K562 (cell line): ENCODE measurements at regions not wholly inside any gene's neighbourhood (a gene's known extent, or its start where the extent isn't known, plus 50 kb on each side); places are given as distances from the start of the nearest gene placed in this dataset.

Experiments
- ATAC-seq: fragments of 200-7000 bp; cut with Tn5 transposase; 3 replicates; pipeline ENCODE4 v1.9.1; 2020; ENCODE audit warnings: moderate library complexity
- BruUV-seq: library from RNA; stranded (reverse); fragments of 400-500 nt; replicated peaks from 2 replicates; lab custom pipeline; 2021; lab: Mats Ljungman, UMichigan
- CTCF ChIA-PET: fragments of 300-600 bp; formaldehyde crosslinking; extraction: SDS; loops from one replicate; lab custom pipeline; 2021; ENCODE audit warnings: low intra/inter-chr PET ratio; lab: Yijun Ruan, JAX
- POLR2A ChIA-PET: fragments of 300-600, 350-650 bp; sonication (Branson Sonifier 250); formaldehyde crosslinking; extraction: SDS; loops from one replicate; lab custom pipeline; 2021; ENCODE audit warnings: antibody characterized with exemption, inconsistent platforms; lab: Yijun Ruan, JAX
- DNase-seq, 4 experiments: peaks; one replicate each; pipeline versions ENCODE4 v3.0.0 to v3.0.0-alpha.2; 2011 to 2018; ENCODE audit warnings: low spot score in 3 of 4, mixed read lengths in 3 of 4; ENCODE audit errors: extremely low read depth in 1 of 4
- FAIRE-seq: peaks from 2 replicates; lab custom pipeline; 2011; peaks lifted over from hg19 to GRCh38; lab: Jason Lieb, UNC
- H2AFZ ChIP-seq: 2 replicates; pipeline ENCODE4 v1.6.0; 2011; ENCODE audit warnings: low read depth, low read length, control low read depth, inconsistent platforms
- H3K27ac ChIP-seq: fragments of 200-600 bp; 3 replicates; pipeline ENCODE4 v1.8.0; 2011; ENCODE audit warnings: low read depth, mild to moderate bottlenecking, control low read depth, inconsistent platforms, low read length, moderate library complexity, mixed read lengths; ENCODE audit errors: extremely low read depth
- H3K27me3 ChIP-seq, 2 experiments: fragments of 300-600 bp in 1 of 2; 2 replicates in 1 of 2; 3 replicates in 1 of 2; pipeline versions ENCODE4 v1.6.0 to v1.8.0; 2011; ENCODE audit warnings: inconsistent platforms in 2 of 2, low read length in 2 of 2, mild to moderate bottlenecking in 1 of 2, mixed read lengths in 1 of 2, moderate library complexity in 1 of 2; ENCODE audit not compliant: control insufficient read depth in 2 of 2, insufficient read depth in 2 of 2
- H3K36me3 ChIP-seq: fragments of 300-600 bp; 3 replicates; pipeline ENCODE4 v1.8.0; 2011; ENCODE audit warnings: mild to moderate bottlenecking, low read length, inconsistent platforms; ENCODE audit not compliant: control insufficient read depth, insufficient read depth
- H3K4me1 ChIP-seq, 2 experiments: fragments of 200-600 bp in 1 of 2; replicated peaks in 1 of 2; 2 replicates in 1 of 2; 3 replicates in 1 of 2; pipeline versions ENCODE4 v1.5.1 to v1.8.0; 2011; ENCODE audit warnings: inconsistent platforms in 2 of 2, low read length in 2 of 2, mild to moderate bottlenecking in 1 of 2, mixed read lengths in 1 of 2, moderate library complexity in 1 of 2; ENCODE audit not compliant: control insufficient read depth in 2 of 2, insufficient read depth in 2 of 2
- H3K4me2 ChIP-seq: 2 replicates; pipeline ENCODE4 v1.6.1; 2011; ENCODE audit warnings: low read length, control low read depth, inconsistent platforms, mixed read lengths; ENCODE audit not compliant: insufficient read depth
- H3K4me3 ChIP-seq: fragments of 200-600 bp; sonication (generic), shearing (Covaris generic); 2 replicates; pipeline ENCODE4 v1.5.1; 2016; ENCODE audit warnings: control low read depth, inconsistent platforms
- H3K79me2 ChIP-seq: fragments of 200-600 bp; 3 replicates; pipeline ENCODE4 v1.8.0; 2011; ENCODE audit warnings: low read length, inconsistent platforms; ENCODE audit not compliant: control insufficient read depth, insufficient read depth
- H3K9ac ChIP-seq, 2 experiments: 2 replicates each; pipeline versions ENCODE4 v1.6.0 to v1.6.1; 2011; ENCODE audit warnings: low read depth in 2 of 2, low read length in 2 of 2, control low read depth in 1 of 2, inconsistent platforms in 1 of 2, mild to moderate bottlenecking in 1 of 2, mixed read lengths in 1 of 2; ENCODE audit not compliant: insufficient read depth in 1 of 2
- H3K9me1 ChIP-seq: one replicate; pipeline ENCODE4 v1.6.0; 2011; ENCODE audit warnings: inconsistent platforms, mild to moderate bottlenecking, low read length, moderate library complexity; ENCODE audit not compliant: control insufficient read depth, insufficient read depth
- H3K9me3 ChIP-seq: replicated peaks from 2 replicates; pipeline ENCODE4 v1.5.1; 2011; ENCODE audit warnings: low read depth, low read length, inconsistent platforms; ENCODE audit not compliant: control insufficient read depth, insufficient read depth
- H4K20me1 ChIP-seq: replicated peaks from 2 replicates; pipeline ENCODE4 v1.6.1; 2011; ENCODE audit warnings: low read length, inconsistent platforms, mixed read lengths; ENCODE audit not compliant: control insufficient read depth, insufficient read depth
- CC2D1A ChIP-seq: fragments of 450-650 bp; IDR thresholded peaks from 2 replicates; pipeline ENCODE4 v1.6.1; 2017; ENCODE audit warnings: mild to moderate bottlenecking
- FOS ChIP-seq: IDR thresholded peaks from 3 replicates; pipeline ENCODE4 v1.6.1; 2011; ENCODE audit not compliant: insufficient read length; ENCODE audit errors: extremely low read depth
- MAFF ChIP-seq: IDR thresholded peaks from 2 replicates; pipeline ENCODE4 v1.6.1; 2012; ENCODE audit warnings: low read length, improper control_type of control experiment
- MBD2 ChIP-seq: sonication (generic); IDR thresholded peaks from 2 replicates; pipeline ENCODE4 v1.6.1; 2016; ENCODE audit warnings: low read depth, borderline replicate concordance
- PHF8 ChIP-seq: fragments of 200-600 bp; sonication (generic); IDR thresholded peaks from 2 replicates; pipeline ENCODE4 v1.6.1; 2012; ENCODE audit warnings: mixed run types, mild to moderate bottlenecking, inconsistent platforms, low read length, moderate library complexity, borderline replicate concordance
- TAL1 ChIP-seq: fragments of 450-650 bp; IDR thresholded peaks from 2 replicates; pipeline ENCODE4 v1.6.1; 2016; ENCODE audit warnings: mild to moderate bottlenecking
- ZNF324 ChIP-seq: fragments of 250-450 bp; sonication (Bioruptor Pico); IDR thresholded peaks from 2 replicates; pipeline ENCODE4 v1.4.0; 2020; ENCODE audit warnings: mild to moderate bottlenecking
- ZNF551 ChIP-seq: fragments of 250-450 bp; sonication (Bioruptor Pico); IDR thresholded peaks from 2 replicates; pipeline ENCODE4 v1.5.0; 2021; ENCODE audit warnings: mild to moderate bottlenecking, moderate library complexity
- ZNF583 ChIP-seq: fragments of 250-450 bp; sonication (Bioruptor Pico); IDR thresholded peaks from 2 replicates; pipeline ENCODE4 v1.4.0; 2020
- ZNF766 ChIP-seq: fragments of 200-800 bp; sonication (Bioruptor generic); conservative IDR thresholded peaks from 2 replicates; pipeline ENCODE4 v1.6.1; 2016; ENCODE audit warnings: missing genetic modification characterization, missing compliant biosample characterization
- WGBS: fragments of 100-300 bp; shearing (Covaris generic); methylation state at CpG from one replicate; pipeline ENCODE4 v1.1.6; 2016; ENCODE audit warnings: low coverage, mixed read lengths; ENCODE audit not compliant: insufficient coverage; ENCODE audit errors: missing lambda C conversion rate; 5-methylcytosine and 5-hydroxymethylcytosine counted together
- in situ Hi-C: fragments of 300-500 bp; cut with MboI; formaldehyde crosslinking; loops from 4 replicates; pipeline ENCODE4 v1.15.0; 2018; ENCODE audit warnings: inconsistent platforms, mixed read lengths
- intact Hi-C: fragments of 100-400 bp; cut with micrococcal nuclease; formaldehyde crosslinking; loops from 2 replicates; pipeline ENCODE4 v1.14.2; 2022
- TF ChIP-seq, protein P1 (sequence below), 2 experiments: fragments of 450-650 bp; IDR thresholded peaks; 2 replicates each; pipeline ENCODE4 v1.6.1; 2018; ENCODE audit warnings: mild to moderate bottlenecking in 2 of 2, low read depth in 1 of 2; ENCODE audit not compliant: partially characterized antibody in 2 of 2

DNA sequence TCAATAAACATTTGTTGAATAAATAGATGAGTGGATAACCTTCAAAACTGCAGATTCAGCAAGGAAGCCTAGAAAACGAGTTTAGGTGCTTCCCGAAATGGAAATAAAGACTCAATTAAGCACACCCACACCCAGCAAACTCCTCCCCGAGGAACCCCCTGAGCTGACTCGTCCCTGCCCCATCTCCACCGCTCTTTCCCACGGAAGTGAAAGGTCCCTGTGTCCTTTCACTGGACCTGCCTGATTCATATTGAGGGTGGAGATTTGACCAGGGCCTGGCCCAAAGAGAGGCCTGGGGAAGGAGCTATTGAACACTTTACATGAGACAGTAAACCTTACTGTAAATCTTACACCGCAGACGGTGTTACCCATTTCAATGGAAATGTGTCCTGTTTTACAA is 129.1 kb downstream of the CPZ start:
- intact Hi-C loops = no loop called here
- WGBS = 1% methylated on average over 8 of the region's 8 CpGs
- TF ChIP-seq ZNF551 (CRISPR knock-in tag) = no peak
- TF ChIP-seq ZNF583 (CRISPR knock-in tag) = no peak
- no peak for TF ChIP-seq MAFF
- no peak for TF ChIP-seq FOS
- TF ChIP-seq, protein P1, sequence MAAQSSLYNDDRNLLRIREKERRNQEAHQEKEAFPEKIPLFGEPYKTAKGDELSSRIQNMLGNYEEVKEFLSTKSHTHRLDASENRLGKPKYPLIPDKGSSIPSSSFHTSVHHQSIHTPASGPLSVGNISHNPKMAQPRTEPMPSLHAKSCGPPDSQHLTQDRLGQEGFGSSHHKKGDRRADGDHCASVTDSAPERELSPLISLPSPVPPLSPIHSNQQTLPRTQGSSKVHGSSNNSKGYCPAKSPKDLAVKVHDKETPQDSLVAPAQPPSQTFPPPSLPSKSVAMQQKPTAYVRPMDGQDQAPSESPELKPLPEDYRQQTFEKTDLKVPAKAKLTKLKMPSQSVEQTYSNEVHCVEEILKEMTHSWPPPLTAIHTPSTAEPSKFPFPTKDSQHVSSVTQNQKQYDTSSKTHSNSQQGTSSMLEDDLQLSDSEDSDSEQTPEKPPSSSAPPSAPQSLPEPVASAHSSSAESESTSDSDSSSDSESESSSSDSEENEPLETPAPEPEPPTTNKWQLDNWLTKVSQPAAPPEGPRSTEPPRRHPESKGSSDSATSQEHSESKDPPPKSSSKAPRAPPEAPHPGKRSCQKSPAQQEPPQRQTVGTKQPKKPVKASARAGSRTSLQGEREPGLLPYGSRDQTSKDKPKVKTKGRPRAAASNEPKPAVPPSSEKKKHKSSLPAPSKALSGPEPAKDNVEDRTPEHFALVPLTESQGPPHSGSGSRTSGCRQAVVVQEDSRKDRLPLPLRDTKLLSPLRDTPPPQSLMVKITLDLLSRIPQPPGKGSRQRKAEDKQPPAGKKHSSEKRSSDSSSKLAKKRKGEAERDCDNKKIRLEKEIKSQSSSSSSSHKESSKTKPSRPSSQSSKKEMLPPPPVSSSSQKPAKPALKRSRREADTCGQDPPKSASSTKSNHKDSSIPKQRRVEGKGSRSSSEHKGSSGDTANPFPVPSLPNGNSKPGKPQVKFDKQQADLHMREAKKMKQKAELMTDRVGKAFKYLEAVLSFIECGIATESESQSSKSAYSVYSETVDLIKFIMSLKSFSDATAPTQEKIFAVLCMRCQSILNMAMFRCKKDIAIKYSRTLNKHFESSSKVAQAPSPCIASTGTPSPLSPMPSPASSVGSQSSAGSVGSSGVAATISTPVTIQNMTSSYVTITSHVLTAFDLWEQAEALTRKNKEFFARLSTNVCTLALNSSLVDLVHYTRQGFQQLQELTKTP (IDR thresholded peaks at IDR 0.05; ENCODE audit: low read depth in 1 of 2, partially characterized antibody in 2 of 2) = no peak
- TF ChIP-seq CC2D1A = no peak
- TF ChIP-seq ZNF324 (CRISPR knock-in tag) = no peak
- no peak for TF ChIP-seq ZNF766 (CRISPR knock-in tag)
- no peak for TF ChIP-seq PHF8
- TF ChIP-seq TAL1 = no peak
- no peak for TF ChIP-seq MBD2
- Histone ChIP-seq H3K4me3 (no peak overlapping the region), H3K27ac (no peak overlapping the region), H3K4me2 (no peak overlapping the region), H3K9ac (no peak overlapping the region), H3K9me1 (no peaks in the 10 kb centered on the region), H3K9me3 (no peaks in the 10 kb centered on the region), H3K79me2 (no peaks in the 10 kb centered on the region), H3K4me1 (peaks cover 0 to 3% of the 10 kb centered on the region in 2 experiments; a peak in 1 of 5 replicates), H3K36me3 (no peaks in the 10 kb centered on the region), H3K27me3 (peaks cover 0 to 21% of the 10 kb centered on the region in 2 experiments; a peak in 4 of 5 replicates), H4K20me1 (no peaks in the 10 kb centered on the region), H2AFZ (no peak overlapping the region)
- in situ Hi-C loops = no loop called here
- ATAC-seq (no peak), DNase-seq (no peak), FAIRE-seq (no peak)
- ChIA-PET POLR2A (interaction anchor here (1.8 kb wide), 1 partner anchor 33 kb away, joined by 4 read pairs; no protein-coding TSS in a partner anchor), CTCF (no interaction called here)
- no TSS peak for BruUV-seq
